ENCODE measurements at regions not wholly inside any gene's neighbourhood (a gene's known extent, or its start where the extent isn't known, plus 50 kb on each side); places are given as distances from the start of the nearest gene placed in this dataset.

DNA sequence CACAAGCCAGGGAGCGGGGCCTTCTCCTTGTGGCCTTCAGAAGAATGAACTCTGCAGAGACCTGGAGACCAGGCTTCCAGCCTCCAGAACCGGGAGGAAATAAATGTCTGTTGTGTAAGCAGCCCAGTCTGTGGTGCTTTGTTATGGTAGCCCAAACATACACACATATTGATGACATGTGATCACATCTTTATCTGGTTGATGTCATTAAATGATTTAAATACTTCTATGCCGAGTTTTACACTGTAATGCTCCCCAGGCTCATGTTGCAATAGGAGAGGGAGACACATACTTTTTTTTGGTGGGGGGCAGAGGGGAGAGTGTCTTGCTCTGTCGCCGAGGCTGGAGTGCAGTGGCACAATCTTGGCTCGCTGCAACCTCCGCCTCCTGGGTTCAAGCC lies 188.0 kb upstream of the IRS2 start:
- TF ChIP-seq, protein P1, sequence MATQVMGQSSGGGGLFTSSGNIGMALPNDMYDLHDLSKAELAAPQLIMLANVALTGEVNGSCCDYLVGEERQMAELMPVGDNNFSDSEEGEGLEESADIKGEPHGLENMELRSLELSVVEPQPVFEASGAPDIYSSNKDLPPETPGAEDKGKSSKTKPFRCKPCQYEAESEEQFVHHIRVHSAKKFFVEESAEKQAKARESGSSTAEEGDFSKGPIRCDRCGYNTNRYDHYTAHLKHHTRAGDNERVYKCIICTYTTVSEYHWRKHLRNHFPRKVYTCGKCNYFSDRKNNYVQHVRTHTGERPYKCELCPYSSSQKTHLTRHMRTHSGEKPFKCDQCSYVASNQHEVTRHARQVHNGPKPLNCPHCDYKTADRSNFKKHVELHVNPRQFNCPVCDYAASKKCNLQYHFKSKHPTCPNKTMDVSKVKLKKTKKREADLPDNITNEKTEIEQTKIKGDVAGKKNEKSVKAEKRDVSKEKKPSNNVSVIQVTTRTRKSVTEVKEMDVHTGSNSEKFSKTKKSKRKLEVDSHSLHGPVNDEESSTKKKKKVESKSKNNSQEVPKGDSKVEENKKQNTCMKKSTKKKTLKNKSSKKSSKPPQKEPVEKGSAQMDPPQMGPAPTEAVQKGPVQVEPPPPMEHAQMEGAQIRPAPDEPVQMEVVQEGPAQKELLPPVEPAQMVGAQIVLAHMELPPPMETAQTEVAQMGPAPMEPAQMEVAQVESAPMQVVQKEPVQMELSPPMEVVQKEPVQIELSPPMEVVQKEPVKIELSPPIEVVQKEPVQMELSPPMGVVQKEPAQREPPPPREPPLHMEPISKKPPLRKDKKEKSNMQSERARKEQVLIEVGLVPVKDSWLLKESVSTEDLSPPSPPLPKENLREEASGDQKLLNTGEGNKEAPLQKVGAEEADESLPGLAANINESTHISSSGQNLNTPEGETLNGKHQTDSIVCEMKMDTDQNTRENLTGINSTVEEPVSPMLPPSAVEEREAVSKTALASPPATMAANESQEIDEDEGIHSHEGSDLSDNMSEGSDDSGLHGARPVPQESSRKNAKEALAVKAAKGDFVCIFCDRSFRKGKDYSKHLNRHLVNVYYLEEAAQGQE (IDR thresholded peaks at IDR 0.05; ENCODE audit: low read depth, low read length) = no peak
- TF ChIP-seq, protein P2, sequence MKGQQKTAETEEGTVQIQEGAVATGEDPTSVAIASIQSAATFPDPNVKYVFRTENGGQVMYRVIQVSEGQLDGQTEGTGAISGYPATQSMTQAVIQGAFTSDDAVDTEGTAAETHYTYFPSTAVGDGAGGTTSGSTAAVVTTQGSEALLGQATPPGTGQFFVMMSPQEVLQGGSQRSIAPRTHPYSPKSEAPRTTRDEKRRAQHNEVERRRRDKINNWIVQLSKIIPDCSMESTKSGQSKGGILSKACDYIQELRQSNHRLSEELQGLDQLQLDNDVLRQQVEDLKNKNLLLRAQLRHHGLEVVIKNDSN (IDR thresholded peaks at IDR 0.05; ENCODE audit: borderline replicate concordance, low read depth) = no peak
- TF ChIP-seq EP300 (IDR thresholded peaks at IDR 0.05; ENCODE audit: borderline replicate concordance in 1 of 2, low read depth in 1 of 2, low read length in 1 of 2) (no peak), RCOR1 (IDR thresholded peaks at IDR 0.05; ENCODE audit: low read length) (no peak), TCF12 (IDR thresholded peaks at IDR 0.05) (no peak), CHD2 (IDR thresholded peaks at IDR 0.05; ENCODE audit: low read length, partially characterized antibody) (no peak), SMC3 (IDR thresholded peaks at IDR 0.05; ENCODE audit: low read depth, low read length) (no peak), NFIC (IDR thresholded peaks at IDR 0.05; ENCODE audit: borderline replicate concordance) (no peak)
- TF ChIP-seq, protein P3, sequence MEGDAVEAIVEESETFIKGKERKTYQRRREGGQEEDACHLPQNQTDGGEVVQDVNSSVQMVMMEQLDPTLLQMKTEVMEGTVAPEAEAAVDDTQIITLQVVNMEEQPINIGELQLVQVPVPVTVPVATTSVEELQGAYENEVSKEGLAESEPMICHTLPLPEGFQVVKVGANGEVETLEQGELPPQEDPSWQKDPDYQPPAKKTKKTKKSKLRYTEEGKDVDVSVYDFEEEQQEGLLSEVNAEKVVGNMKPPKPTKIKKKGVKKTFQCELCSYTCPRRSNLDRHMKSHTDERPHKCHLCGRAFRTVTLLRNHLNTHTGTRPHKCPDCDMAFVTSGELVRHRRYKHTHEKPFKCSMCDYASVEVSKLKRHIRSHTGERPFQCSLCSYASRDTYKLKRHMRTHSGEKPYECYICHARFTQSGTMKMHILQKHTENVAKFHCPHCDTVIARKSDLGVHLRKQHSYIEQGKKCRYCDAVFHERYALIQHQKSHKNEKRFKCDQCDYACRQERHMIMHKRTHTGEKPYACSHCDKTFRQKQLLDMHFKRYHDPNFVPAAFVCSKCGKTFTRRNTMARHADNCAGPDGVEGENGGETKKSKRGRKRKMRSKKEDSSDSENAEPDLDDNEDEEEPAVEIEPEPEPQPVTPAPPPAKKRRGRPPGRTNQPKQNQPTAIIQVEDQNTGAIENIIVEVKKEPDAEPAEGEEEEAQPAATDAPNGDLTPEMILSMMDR (IDR thresholded peaks at IDR 0.05) = no peak
- TF ChIP-seq, protein P4, sequence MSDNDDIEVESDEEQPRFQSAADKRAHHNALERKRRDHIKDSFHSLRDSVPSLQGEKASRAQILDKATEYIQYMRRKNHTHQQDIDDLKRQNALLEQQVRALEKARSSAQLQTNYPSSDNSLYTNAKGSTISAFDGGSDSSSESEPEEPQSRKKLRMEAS (IDR thresholded peaks at IDR 0.05; ENCODE audit: low read depth) = no peak
- TF ChIP-seq, protein P5, sequence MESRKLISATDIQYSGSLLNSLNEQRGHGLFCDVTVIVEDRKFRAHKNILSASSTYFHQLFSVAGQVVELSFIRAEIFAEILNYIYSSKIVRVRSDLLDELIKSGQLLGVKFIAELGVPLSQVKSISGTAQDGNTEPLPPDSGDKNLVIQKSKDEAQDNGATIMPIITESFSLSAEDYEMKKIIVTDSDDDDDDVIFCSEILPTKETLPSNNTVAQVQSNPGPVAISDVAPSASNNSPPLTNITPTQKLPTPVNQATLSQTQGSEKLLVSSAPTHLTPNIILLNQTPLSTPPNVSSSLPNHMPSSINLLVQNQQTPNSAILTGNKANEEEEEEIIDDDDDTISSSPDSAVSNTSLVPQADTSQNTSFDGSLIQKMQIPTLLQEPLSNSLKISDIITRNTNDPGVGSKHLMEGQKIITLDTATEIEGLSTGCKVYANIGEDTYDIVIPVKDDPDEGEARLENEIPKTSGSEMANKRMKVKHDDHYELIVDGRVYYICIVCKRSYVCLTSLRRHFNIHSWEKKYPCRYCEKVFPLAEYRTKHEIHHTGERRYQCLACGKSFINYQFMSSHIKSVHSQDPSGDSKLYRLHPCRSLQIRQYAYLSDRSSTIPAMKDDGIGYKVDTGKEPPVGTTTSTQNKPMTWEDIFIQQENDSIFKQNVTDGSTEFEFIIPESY (IDR thresholded peaks at IDR 0.05; ENCODE audit: borderline replicate concordance, low read depth) = no peak
